HG03066 (cell line): ENCODE measurements at regions not wholly inside any gene's neighbourhood (a gene's known extent, or its start where the extent isn't known, plus 50 kb on each side); places are given as distances from the start of the nearest gene placed in this dataset.

Experiments used
- ATAC-seq: cut with Tn5 transposase; IDR thresholded peaks from one replicate; pipeline ENCODE4 v1.9.1; 2021; ENCODE audit warnings: low read depth; ENCODE audit not compliant: unreplicated experiment

- no peak for ATAC-seq
These were observed 929.1 kb downstream of the DSC3 start for GRCh38 chr18:30113454-30113853.

DNA sequence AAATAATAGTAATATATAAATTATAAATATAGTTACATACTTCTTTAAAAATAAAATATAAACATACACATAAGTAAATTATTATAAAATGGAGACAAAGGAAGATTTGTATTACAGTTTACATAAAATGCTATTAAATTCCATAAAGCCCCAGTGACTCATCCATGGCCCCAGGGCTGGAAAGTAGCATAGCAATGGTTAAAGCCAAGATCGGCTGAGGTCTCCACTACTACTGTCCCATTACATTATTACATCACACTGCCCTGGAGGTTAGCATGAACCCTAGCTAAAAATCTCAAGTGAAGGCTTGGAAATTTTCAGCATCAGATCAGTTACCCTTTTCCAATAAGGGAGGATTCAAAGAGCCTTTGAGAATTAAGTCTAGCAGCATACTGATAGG, 936.2 kb downstream of the DSC3 start:
- no peak for ATAC-seq

- no peak for ATAC-seq
These were observed 938.7 kb downstream of the DSC3 start for GRCh38 chr18:30103881-30104280.

- no peak for ATAC-seq
These were observed 945.7 kb downstream of the DSC3 start for GRCh38 chr18:30096796-30097195.

DNA sequence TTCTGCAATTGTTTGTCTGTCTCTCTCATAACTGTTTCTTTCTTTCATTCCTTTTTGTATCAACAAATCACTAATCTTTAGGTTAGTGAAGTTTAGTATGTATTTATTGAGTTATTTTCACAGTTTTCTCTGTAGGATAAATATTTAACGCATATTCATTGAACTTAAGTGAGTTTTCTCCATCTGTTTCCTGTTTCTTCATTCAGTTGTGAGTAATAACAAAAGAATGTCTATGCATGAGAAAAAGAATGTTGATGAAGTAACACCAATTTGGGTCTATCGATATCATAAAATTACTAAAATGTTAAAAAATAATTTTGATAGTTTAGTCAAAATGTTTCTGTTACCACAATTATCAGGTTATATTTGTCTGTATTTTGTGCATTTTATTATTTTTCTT, 948.0 kb downstream of the DSC3 start:
- ATAC-seq = no peak

DNA sequence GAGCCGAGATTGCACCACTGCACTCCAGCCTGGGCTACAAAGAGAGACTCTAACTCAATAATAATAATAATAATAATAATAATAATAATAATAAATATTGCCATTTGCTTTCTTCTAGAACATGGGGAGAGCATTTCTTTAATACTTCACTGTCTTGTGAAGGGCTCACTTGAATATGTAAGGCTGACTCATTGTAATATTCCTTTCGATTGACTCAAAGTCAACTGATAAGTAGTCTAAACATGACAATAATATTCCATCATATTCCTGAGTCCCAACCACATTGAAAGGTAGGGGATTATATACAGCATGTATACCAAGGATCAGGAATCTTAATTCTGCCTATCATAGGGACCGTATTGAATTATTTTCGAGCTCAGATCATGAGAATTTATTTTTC, 949.2 kb downstream of the DSC3 start:
- no peak for ATAC-seq

DNA sequence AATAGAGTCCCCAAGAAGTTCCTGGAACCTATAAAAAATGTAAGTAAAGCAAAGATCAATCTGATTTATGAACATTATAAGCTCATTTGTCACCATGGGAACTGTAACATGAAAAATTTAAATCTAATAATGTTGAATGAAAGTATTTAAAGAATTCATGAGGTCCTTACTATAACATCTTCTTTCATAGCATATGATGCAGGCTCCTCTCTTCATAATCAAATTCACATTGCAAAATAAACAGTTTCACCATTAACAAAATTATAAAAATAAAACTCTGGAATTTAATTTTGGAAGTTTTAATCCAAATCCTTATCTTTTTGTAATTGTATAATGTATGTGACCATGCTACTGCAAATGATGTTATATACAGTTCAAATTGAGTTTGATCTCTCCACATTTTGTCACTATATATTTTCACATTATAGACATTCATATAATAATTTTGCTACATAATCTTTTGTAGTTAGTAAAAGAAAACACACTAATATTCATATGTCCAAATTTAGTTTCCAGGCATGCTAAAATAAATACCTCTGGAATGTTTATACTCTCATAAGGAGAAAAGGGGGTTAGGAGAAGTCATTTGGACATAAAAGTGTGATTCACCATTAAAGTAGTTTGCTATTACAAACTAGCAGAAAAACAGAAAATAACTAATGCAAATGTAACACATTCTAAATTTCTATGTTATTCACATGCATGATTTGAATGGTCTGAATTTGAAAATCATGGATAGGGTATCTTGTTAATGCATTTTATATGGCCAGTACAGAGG, 954.1 kb downstream of the DSC3 start:
- ATAC-seq = no peak

DNA sequence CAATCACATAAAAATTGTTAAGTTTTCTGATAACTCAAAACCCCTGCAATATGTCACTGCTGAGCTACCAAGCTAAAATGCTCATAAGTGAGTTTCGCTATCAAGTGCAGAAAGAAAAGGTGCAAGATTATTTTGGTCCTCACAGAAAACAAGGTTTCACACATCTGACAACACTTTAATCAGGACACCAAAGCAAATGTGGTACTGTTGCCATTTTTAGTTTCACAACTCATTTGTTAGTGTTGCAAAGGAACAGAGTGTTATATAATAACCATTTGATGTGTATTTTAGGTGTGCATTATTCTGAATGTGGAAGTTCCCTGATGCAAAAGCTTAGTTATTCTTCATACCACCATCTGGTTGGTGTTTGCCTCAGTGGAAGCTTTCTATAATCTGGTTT, 956.2 kb downstream of the DSC3 start:
- no peak for ATAC-seq

DNA sequence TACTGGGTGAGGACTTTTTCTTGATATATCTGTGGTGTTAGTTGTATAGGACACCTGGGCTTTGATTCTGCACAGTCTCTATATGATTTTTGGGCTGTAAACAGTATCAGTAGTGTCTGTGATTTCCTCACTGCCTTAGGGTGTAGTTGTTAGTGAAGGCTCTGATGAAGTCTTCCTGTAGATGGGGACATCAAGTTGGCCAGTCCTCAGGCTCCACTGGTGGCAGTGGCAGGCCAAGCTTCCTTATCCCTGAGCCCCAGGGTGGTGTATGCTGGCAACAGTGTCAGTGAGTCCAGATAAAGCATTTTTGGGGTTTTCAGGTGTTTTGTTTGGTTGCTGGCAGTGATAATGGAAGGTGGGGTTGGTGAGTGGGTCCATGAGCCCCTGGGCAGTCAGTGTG, 961.4 kb downstream of the DSC3 start:
- no peak for ATAC-seq

- no peak for ATAC-seq
These were observed 969.7 kb downstream of the DSC3 start for GRCh38 chr18:30072609-30073385.

GRCh38 chr18:30066288-30066687, 976.3 kb downstream of the DSC3 start:
- ATAC-seq = no peak

DNA sequence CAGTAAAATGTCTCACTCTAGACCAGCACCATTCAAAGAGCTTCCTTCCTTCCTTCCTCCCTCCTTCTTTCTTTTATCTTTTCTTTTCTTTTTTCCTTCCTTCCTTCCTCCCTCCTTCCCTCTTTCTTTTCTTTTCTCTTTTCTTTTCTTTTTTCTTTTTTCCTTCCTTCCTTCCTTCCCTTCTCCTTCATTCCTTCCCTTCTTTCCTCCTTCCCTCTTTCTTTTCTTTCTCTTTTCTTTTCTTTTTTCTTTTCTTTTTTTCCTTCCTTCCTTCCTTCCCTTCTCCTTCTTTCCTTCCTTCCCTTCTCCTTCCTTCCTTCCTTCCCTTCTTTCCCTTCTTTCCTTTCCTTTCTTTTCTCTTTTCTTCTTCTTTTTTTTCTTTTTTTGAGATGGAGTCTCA, 985.1 kb downstream of the DSC3 start:
- no peak for ATAC-seq

- no peak for ATAC-seq
These were observed 986.0 kb downstream of the DSC3 start for GRCh38 chr18:30056528-30056927.

GRCh38 chr18:30044496-30044895, 998.0 kb downstream of the DSC3 start:
- no peak for ATAC-seq

DNA sequence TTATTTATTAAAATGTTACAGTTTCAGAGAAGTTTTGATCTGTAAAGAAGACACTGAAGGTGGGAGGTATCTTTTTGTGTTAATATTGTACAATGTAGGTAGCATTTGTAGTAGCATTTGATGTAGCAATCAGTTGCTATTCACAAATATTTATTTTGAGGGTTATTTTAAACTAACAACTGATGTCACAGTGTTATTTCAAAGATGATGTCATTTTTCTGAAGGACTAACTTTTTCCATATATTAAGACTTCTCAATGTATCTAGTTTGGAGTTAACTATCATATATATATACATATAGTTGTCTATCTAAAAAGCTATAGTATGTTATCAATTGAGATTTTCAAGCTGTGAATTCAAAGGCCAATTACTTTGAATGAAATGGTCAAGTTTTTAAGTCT, 1003.3 kb downstream of the DSC3 start:
- ATAC-seq = no peak

DNA sequence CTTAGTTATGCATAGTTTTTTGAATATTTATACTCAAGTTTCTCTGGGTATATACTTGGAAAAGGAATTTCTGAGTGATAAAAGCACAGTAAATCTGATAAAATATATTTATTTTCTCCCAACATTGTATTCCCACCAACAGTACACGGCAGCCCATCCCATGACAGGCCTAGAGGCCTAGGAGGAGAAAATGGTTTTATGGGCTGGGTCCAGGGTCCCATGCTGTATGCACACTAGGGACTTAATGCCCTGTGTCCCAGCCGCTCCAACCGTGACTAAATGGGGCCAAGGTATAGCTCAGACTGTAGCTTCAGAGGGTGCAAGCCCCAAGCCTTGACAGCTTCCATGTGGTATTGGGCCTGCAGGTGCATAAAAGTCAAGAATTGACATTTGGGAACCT, 1007.7 kb downstream of the DSC3 start:
- ATAC-seq = no peak

- ATAC-seq = no peak
These were observed 1026.4 kb downstream of the DSC3 start for GRCh38 chr18:30016179-30016578.

GRCh38 chr18:30004965-30005364, 1037.6 kb downstream of the DSC3 start:
- ATAC-seq = no peak

DNA sequence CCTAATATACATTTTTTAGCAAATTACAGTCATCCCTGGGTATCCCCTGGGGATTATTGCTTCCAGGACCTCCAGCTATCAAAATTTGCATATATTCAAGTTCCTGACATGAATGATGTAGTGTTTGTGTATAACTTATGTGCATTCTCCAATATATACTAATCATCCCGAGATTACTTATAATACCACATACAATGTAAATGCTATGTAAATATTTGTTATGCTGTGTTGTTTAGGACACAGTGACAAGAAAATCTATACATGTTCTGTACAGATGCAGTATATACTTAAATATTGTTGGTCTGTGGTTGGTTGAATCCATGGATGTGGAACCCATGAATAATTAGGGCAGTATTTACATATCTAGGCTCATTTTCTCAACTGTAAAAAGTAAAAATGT, 1060.3 kb downstream of the DSC3 start:
- ATAC-seq = no peak

DNA sequence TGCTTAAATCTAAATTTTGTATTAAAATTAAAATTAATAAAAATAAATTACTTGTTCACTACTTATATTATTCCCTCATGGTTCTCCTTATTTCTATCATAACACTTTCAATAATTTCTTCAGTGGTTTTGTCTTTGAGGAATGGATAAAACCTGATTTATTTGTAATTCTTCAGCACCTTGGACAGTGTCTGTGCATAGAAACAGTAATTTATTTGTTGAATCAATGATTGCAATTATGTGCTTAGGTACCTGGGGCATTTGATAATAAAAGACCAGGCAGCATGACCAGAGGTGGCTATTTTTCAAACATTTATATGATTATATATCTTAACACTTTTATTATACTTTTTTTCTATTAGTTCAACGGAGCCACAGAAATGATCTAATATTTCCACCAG, 1062.7 kb downstream of the DSC3 start:
- no peak for ATAC-seq

- no peak for ATAC-seq
These were observed 1072.7 kb downstream of the DSC3 start for GRCh38 chr18:29969876-29970275.

DNA sequence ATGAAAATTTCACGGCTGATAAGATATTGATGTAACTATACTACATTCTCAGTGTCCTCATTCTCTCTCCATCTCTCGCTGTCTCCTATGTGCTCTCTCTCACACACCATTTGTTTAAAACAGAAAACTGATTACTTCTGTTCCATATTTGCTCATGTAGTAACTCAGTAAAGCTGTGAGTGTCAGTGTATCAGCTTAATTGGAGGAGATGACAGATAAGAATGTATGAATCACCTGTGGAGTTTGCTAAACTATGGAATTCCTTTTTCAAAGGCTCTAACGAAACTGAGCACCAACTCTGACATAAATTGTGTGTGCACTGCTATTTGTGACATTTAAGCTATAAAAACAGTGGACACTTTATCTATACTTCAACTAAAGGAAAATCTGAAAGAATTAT, 1080.0 kb downstream of the DSC3 start:
- no peak for ATAC-seq
